ENCODE measurements at regions not wholly inside any gene's neighbourhood (a gene's known extent, or its start where the extent isn't known, plus 50 kb on each side); places are given as distances from the start of the nearest gene placed in this dataset.

- TF ChIP-seq CTCF (IDR thresholded peaks at IDR 0.05; ENCODE audit: insufficient read depth, low read length) = no peak
- H3K4me3 ChIP-seq (ENCODE audit: low read depth, low read length) = no peak overlapping the region
- DNase-seq (ENCODE audit: low read depth) = no peak
Measured at GRCh38 chr11:19426756-19427403, 186.1 kb upstream of the E2F8 start.

GRCh38 chr11:19426011-19426755 lies 185.4 kb upstream of the E2F8 start:
- TF ChIP-seq CTCF (IDR thresholded peaks at IDR 0.05; ENCODE audit: insufficient read depth, low read length) = no peak
- DNase-seq (ENCODE audit: low read depth) = no peak
- no peak overlapping the region for H3K4me3 ChIP-seq (ENCODE audit: low read depth, low read length)

- no peak for TF ChIP-seq CTCF (IDR thresholded peaks at IDR 0.05; ENCODE audit: insufficient read depth, low read length)
- DNase-seq (ENCODE audit: low read depth) = no peak
Measured at GRCh38 chr11:19422276-19422675, 181.5 kb upstream of the E2F8 start.

GRCh38 chr11:19420868-19421533 lies 180.3 kb upstream of the E2F8 start:
- H3K4me3 ChIP-seq (ENCODE audit: low read depth, low read length) = no peak overlapping the region
- no peak for TF ChIP-seq CTCF (IDR thresholded peaks at IDR 0.05; ENCODE audit: insufficient read depth, low read length)
- DNase-seq (ENCODE audit: low read depth) = no peak

More at GRCh38 chr11:19422276-19422675, 181.5 kb upstream of the E2F8 start:
- no peak overlapping the region for H3K4me3 ChIP-seq (ENCODE audit: low read depth, low read length)

- no peak for TF ChIP-seq CTCF (IDR thresholded peaks at IDR 0.05; ENCODE audit: insufficient read depth, low read length)
- peak; percentile 71 for DNase-seq (ENCODE audit: low read depth)
- H3K4me3 ChIP-seq (ENCODE audit: low read depth, low read length) = no peak overlapping the region
Measured at GRCh38 chr11:19419808-19420207, 179.1 kb upstream of the E2F8 start.

GRCh38 chr11:19419021-19419750 lies 178.4 kb upstream of the E2F8 start:
- peak; percentile 85 for DNase-seq (ENCODE audit: low read depth)
- no peak for TF ChIP-seq CTCF (IDR thresholded peaks at IDR 0.05; ENCODE audit: insufficient read depth, low read length)
- H3K4me3 ChIP-seq (ENCODE audit: low read depth, low read length) = peak overlapping the region; percentile 18
